Peyer's patch (tissue), 4 donors: ENCODE measurements at regions not wholly inside any gene's neighbourhood (a gene's known extent, or its start where the extent isn't known, plus 50 kb on each side); places are given as distances from the start of the nearest gene placed in this dataset.

Experiments
- DNase-seq, 3 donors: peaks; one replicate each; pipeline ENCODE4 v3.0.0-alpha.2; 2017 to 2019
- H3K27ac ChIP-seq, 4 donors: fragments of 200-600 bp; sonication (generic); one replicate each; pipeline ENCODE4 v1.5.1; 2016 to 2019
- H3K27me3 ChIP-seq, 2 donors: fragments of 200-600 bp; sonication (generic); one replicate each; pipeline ENCODE4 v1.5.1; 2019
- H3K36me3 ChIP-seq, 3 donors: fragments of 200-600 bp; sonication (generic); one replicate each; pipeline ENCODE4 v1.5.1; 2016 to 2019
- H3K4me1 ChIP-seq, 4 donors: fragments of 200-600 bp; sonication (generic); one replicate each; pipeline ENCODE4 v1.5.1; 2016 to 2019
- H3K4me3 ChIP-seq, 4 donors: fragments of 200-600 bp; sonication (generic); 1 replicate in 3 of 4; 2 replicates in 1 of 4; pipeline ENCODE4 v1.5.1; 2016 to 2019; ENCODE audit warnings: mild to moderate bottlenecking in 1 of 4
- H3K9me3 ChIP-seq, 4 donors: fragments of 200-600 bp; sonication (generic); one replicate each; pipeline ENCODE4 v1.5.1; 2016 to 2019; ENCODE audit warnings: mild to moderate bottlenecking in 1 of 4
- POLR2A ChIP-seq, 2 donors: fragments of 450-650 bp; IDR thresholded peaks; one replicate each; pipeline ENCODE4 v1.5.1; 2017; ENCODE audit warnings: antibody characterized with exemption in 2 of 2, mild to moderate bottlenecking in 2 of 2, moderate library complexity in 2 of 2
- TF ChIP-seq, protein P1 (sequence below), 6 experiments: fragments of 450-650 bp in 4 of 6; fragments of 200-600 bp in 2 of 6; sonication (generic) in 1 of 6; IDR thresholded peaks; one replicate each; pipeline ENCODE4 v1.5.1; 2017 to 2019; ENCODE audit warnings: antibody characterized with exemption in 6 of 6, mild to moderate bottlenecking in 3 of 6, moderate library complexity in 1 of 6

DNA sequence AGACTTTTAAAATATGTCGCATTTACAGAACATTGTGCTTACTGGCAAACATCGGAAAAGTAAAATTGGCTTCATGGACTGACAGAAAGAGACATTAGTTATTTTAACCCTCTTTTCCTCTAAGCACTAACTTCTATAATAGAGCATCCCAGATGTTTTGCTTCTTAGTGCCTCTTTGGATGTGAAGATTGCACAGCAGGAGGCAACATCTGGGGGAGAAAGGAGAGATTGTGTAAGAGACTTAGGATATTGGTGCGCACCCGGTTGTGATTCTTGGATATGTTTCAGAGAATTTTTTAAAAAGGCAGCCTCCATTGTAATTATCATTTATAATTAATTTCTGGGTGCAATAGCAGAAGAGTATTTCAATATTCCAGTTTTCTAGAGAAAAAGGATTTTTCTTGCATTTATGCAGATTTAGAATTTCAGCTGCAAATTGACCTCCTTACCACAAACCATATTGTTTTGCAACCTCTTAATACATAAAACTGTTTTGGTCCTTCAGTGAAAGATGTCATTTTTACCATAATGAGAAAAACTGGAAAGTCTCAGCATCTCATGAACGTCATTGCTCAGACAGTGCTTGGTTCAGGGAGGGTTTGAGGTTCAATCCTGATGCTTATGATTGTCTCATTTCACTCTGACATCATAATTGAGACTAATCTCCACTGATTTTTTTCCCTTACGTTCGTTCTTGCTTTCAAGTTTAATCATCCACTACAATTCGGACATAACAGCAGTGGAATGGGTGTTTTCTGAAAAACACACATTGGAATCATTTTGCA, 404.3 kb downstream of the ZNF521 start:
- no peak for TF ChIP-seq POLR2A (IDR thresholded peaks at IDR 0.05)
- TF ChIP-seq, protein P1, sequence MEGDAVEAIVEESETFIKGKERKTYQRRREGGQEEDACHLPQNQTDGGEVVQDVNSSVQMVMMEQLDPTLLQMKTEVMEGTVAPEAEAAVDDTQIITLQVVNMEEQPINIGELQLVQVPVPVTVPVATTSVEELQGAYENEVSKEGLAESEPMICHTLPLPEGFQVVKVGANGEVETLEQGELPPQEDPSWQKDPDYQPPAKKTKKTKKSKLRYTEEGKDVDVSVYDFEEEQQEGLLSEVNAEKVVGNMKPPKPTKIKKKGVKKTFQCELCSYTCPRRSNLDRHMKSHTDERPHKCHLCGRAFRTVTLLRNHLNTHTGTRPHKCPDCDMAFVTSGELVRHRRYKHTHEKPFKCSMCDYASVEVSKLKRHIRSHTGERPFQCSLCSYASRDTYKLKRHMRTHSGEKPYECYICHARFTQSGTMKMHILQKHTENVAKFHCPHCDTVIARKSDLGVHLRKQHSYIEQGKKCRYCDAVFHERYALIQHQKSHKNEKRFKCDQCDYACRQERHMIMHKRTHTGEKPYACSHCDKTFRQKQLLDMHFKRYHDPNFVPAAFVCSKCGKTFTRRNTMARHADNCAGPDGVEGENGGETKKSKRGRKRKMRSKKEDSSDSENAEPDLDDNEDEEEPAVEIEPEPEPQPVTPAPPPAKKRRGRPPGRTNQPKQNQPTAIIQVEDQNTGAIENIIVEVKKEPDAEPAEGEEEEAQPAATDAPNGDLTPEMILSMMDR (IDR thresholded peaks at IDR 0.05) = no peak

DNA sequence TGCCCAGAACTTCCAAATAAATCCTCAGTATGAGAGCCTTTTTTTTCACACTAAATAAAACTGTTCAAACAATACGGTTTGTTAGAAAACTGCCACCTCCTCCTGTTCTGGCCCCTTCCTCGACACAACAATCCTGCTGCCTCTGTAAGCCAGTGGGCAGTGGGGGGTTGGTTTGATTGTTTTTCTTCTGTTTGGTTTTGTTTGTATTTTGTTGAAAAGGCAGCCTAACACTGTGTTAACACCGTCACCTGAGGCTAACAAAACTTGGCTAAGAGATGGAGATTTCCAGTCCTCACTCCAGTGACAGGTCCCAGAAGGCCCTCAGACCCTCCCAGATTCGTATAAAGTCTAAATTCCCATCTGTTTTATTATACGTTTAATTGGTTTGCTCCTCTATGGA, 402.1 kb downstream of the ZNF521 start:
- no peak overlapping the region for H3K27ac ChIP-seq
- TF ChIP-seq, protein P1 (IDR thresholded peaks at IDR 0.05) = no peak
- TF ChIP-seq POLR2A (IDR thresholded peaks at IDR 0.05) = no peak
- H3K4me1 ChIP-seq = no peaks in the 10 kb centered on the region
- H3K4me3 ChIP-seq = no peak overlapping the region
- no peak for DNase-seq
- H3K27me3 ChIP-seq = no peaks in the 10 kb centered on the region
- H3K36me3 ChIP-seq = no peaks in the 10 kb centered on the region
- no peaks in the 10 kb centered on the region for H3K9me3 ChIP-seq

More for the DNA sequence above, 404.3 kb downstream of the ZNF521 start:
- H3K27me3 ChIP-seq = no peaks in the 10 kb centered on the region
- H3K4me1 ChIP-seq = no peaks in the 10 kb centered on the region
- no peaks in the 10 kb centered on the region for H3K36me3 ChIP-seq
- H3K9me3 ChIP-seq = no peaks in the 10 kb centered on the region
- H3K4me3 ChIP-seq = no peak overlapping the region
- no peak overlapping the region for H3K27ac ChIP-seq
- DNase-seq = no peak

DNA sequence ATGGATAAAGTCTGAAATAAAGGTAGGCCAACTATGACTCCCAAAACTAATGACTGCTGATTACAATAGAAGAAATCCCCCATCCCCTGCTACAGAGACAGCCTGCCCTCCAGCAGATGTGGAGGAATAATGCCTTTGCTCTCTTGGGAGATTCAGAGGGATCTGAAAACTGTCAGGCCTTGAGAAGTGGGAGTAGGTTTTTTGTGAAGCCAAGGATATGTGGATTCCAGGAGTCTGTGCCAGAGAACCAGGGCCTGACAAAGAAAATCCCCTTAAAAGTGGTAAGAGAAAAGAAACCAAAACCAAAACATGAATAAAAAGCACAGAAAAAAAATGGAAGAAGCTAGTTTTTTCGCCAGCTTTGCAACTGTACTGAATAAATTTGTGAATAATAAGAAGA, 397.6 kb downstream of the ZNF521 start:
- Histone ChIP-seq H3K27me3 (no peaks in the 10 kb centered on the region), H3K9me3 (no peaks in the 10 kb centered on the region), H3K4me3 (no peak overlapping the region), H3K27ac (no peak overlapping the region), H3K36me3 (no peaks in the 10 kb centered on the region), H3K4me1 (no peaks in the 10 kb centered on the region)
- TF ChIP-seq, protein P1 (IDR thresholded peaks at IDR 0.05) = no peak
- TF ChIP-seq POLR2A (IDR thresholded peaks at IDR 0.05) = no peak
- DNase-seq = no peak

DNA sequence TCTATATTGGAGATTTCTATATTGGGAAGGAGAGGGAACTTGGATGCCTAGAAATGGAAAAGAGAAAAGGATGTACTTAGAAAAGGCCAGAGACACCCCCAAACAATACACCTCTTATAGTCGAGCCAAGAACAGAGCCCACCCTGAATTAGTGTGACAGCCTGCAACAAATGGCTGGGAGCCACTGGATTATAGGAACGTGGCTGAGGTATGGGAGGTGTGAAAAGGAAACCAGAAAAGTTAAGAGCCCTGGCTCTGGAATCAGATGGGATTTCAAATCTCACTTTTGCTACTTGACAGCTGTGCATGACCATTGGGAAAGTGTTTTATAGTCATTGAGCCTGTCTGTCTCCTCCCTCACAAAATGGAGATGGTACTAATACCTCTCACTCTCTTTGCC, 394.0 kb downstream of the ZNF521 start:
- Histone ChIP-seq H3K36me3 (no peaks in the 10 kb centered on the region), H3K4me1 (no peaks in the 10 kb centered on the region), H3K4me3 (no peak overlapping the region), H3K27me3 (no peaks in the 10 kb centered on the region), H3K9me3 (no peaks in the 10 kb centered on the region), H3K27ac (no peak overlapping the region)
- TF ChIP-seq, protein P1 (IDR thresholded peaks at IDR 0.05) = no peak
- no peak for TF ChIP-seq POLR2A (IDR thresholded peaks at IDR 0.05)
- DNase-seq = no peak

DNA sequence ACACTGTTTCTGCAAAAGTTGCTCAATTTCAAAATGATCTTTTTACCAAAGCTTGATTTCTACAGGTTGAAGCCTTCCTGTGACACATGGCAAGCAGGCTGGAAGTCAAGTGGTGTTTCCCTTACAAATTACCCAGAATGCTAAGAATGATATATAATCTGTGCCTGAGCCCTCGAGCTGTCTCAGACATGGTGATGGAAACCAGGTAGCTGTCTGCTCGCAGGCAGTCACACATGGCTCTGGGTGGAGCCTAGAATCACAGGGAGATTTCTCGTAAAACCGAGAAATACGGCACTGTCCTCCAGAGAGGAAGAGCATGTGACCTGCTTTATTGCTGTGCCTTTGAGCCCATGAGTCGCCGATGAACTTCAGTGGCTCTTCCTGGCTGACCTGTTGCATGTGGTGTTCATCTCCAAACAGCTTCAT, 392.9 kb downstream of the ZNF521 start:
- no peaks in the 10 kb centered on the region for H3K9me3 ChIP-seq
- no peak overlapping the region for H3K4me3 ChIP-seq
- H3K27ac ChIP-seq = no peak overlapping the region
- DNase-seq = no peak
- H3K27me3 ChIP-seq = no peaks in the 10 kb centered on the region
- no peaks in the 10 kb centered on the region for H3K4me1 ChIP-seq
- no peaks in the 10 kb centered on the region for H3K36me3 ChIP-seq
- TF ChIP-seq, protein P1 (IDR thresholded peaks at IDR 0.05) = no peak
- TF ChIP-seq POLR2A (IDR thresholded peaks at IDR 0.05) = no peak
